Thyroid gland (tissue), 4 donors: ENCODE measurements at regions not wholly inside any gene's neighbourhood (a gene's known extent, or its start where the extent isn't known, plus 50 kb on each side); places are given as distances from the start of the nearest gene placed in this dataset.

Experiments
- DNase-seq, 2 donors: peaks; one replicate each; pipeline ENCODE4 v3.0.0-alpha.2; 2019
- H3K27ac ChIP-seq, 3 donors: fragments of 200-600 bp; sonication (generic); 1 replicate in 2 of 3; 2 replicates in 1 of 3; pipeline ENCODE4 v1.5.1; 2016 to 2019; ENCODE audit warnings: mild to moderate bottlenecking in 1 of 3, moderate library complexity in 1 of 3
- H3K27me3 ChIP-seq: fragments of 200-600 bp; sonication (generic); one replicate; pipeline ENCODE4 v1.5.1; 2019
- H3K36me3 ChIP-seq, 2 donors: fragments of 200-600 bp; sonication (generic); one replicate each; pipeline ENCODE4 v1.5.1; 2016 to 2019
- H3K4me1 ChIP-seq, 2 donors: fragments of 200-600 bp; sonication (generic); one replicate each; pipeline ENCODE4 v1.5.1; 2017 to 2019
- H3K4me3 ChIP-seq, 3 donors: fragments of 200-600 bp; sonication (generic); replicated peaks in 1 of 3; 1 replicate in 2 of 3; 2 replicates in 1 of 3; pipeline ENCODE4 v1.5.1; 2016; ENCODE audit warnings: mild to moderate bottlenecking in 1 of 3
- H3K9me3 ChIP-seq: fragments of 200-600 bp; sonication (generic); one replicate; pipeline ENCODE4 v1.5.1; 2017
- CTCF ChIP-seq, 6 experiments: fragments of 200-600 bp in 3 of 6; fragments of 450-650 bp in 3 of 6; sonication (generic) in 3 of 6; IDR thresholded peaks; one replicate each; pipeline ENCODE4 v1.5.1; 2016 to 2019; ENCODE audit warnings: antibody characterized with exemption in 6 of 6, mild to moderate bottlenecking in 2 of 6, inconsistent platforms in 1 of 6, moderate library complexity in 1 of 6
- POLR2A ChIP-seq, 2 donors: fragments of 450-650 bp; IDR thresholded peaks; one replicate each; pipeline ENCODE4 v1.6.1; 2017; ENCODE audit warnings: antibody characterized with exemption in 2 of 2, mild to moderate bottlenecking in 2 of 2, moderate library complexity in 1 of 2
- WGBS, 2 donors: methylation state at CpG; one replicate each; pipeline ENCODE4 v1.1.5; 2017; 5-methylcytosine and 5-hydroxymethylcytosine counted together
- intact Hi-C: fragments of 100-400 bp; cut with DNase I; formaldehyde crosslinking; loops from one replicate; pipeline ENCODE4 v1.15.1; 2023

GRCh38 chrX:30504309-30504708, 73.3 kb downstream of the TASL start:
- Histone ChIP-seq H3K4me3 (no peak overlapping the region), H3K9me3 (no peaks in the 10 kb centered on the region), H3K36me3 (no peaks in the 10 kb centered on the region), H3K27me3 (no peaks in the 10 kb centered on the region), H3K27ac (no peak overlapping the region), H3K4me1 (no peaks in the 10 kb centered on the region)
- 0% methylated on average over 2 of the region's 2 CpGs for WGBS, 2 donors
- intact Hi-C loops: no loop called here
- TF ChIP-seq CTCF (IDR thresholded peaks at IDR 0.05) (peak in 3 of 6 experiments; percentile 41 to 49 (median 43)), POLR2A (IDR thresholded peaks at IDR 0.05) (no peak)
- DNase-seq: no peak

- H3K36me3 ChIP-seq: no peaks in the 10 kb centered on the region
- no peaks in the 10 kb centered on the region for H3K9me3 ChIP-seq
- no peak overlapping the region for H3K4me3 ChIP-seq
- intact Hi-C loops: no loop called here
- H3K27ac ChIP-seq: no peak overlapping the region
- no peaks in the 10 kb centered on the region for H3K27me3 ChIP-seq
- DNase-seq: no peak
- H3K4me1 ChIP-seq: no peaks in the 10 kb centered on the region
- 65 to 96% methylated on average over 1 of the region's 1 CpG for WGBS, 2 donors
- TF ChIP-seq CTCF (IDR thresholded peaks at IDR 0.05): no peak
- TF ChIP-seq POLR2A (IDR thresholded peaks at IDR 0.05): no peak
These were observed 82.1 kb downstream of the TASL start for GRCh38 chrX:30495468-30495867.

GRCh38 chrX:30493348-30493747, 84.2 kb downstream of the TASL start:
- Histone ChIP-seq H3K27ac (no peak overlapping the region), H3K9me3 (no peaks in the 10 kb centered on the region), H3K4me3 (no peak overlapping the region), H3K4me1 (no peaks in the 10 kb centered on the region), H3K27me3 (no peaks in the 10 kb centered on the region), H3K36me3 (no peaks in the 10 kb centered on the region)
- intact Hi-C loops: no loop called here
- TF ChIP-seq POLR2A (IDR thresholded peaks at IDR 0.05) (no peak), CTCF (IDR thresholded peaks at IDR 0.05) (no peak)
- WGBS, 2 donors: 93 to 94% methylated on average over 1 of the region's 1 CpG
- DNase-seq: no peak

- Histone ChIP-seq H3K4me3 (no peak overlapping the region), H3K27me3 (no peaks in the 10 kb centered on the region), H3K4me1 (no peaks in the 10 kb centered on the region), H3K36me3 (no peaks in the 10 kb centered on the region), H3K27ac (no peak overlapping the region), H3K9me3 (no peaks in the 10 kb centered on the region)
- WGBS, 2 donors: 81 to 90% methylated on average over 2 of the region's 2 CpGs
- intact Hi-C loops: no loop called here
- DNase-seq: no peak
- TF ChIP-seq CTCF (IDR thresholded peaks at IDR 0.05) (no peak), POLR2A (IDR thresholded peaks at IDR 0.05) (no peak)
These were observed 88.2 kb downstream of the TASL start for GRCh38 chrX:30489323-30489722.

GRCh38 chrX:30488092-30488491, 89.5 kb downstream of the TASL start:
- Histone ChIP-seq H3K27me3 (no peaks in the 10 kb centered on the region), H3K4me1 (no peaks in the 10 kb centered on the region), H3K4me3 (no peak overlapping the region), H3K36me3 (no peaks in the 10 kb centered on the region), H3K27ac (no peak overlapping the region), H3K9me3 (no peaks in the 10 kb centered on the region)
- 44 to 45% methylated on average over 3 of the region's 3 CpGs for WGBS, 2 donors
- intact Hi-C loops: no loop called here
- DNase-seq: no peak
- TF ChIP-seq CTCF (IDR thresholded peaks at IDR 0.05) (no peak), POLR2A (IDR thresholded peaks at IDR 0.05) (no peak)
